Neuronal stem cell (in vitro differentiated cells): ENCODE measurements at regions not wholly inside any gene's neighbourhood (a gene's known extent, or its start where the extent isn't known, plus 50 kb on each side); places are given as distances from the start of the nearest gene placed in this dataset.
"Not testable (repeated sequence)": the region's sequence is repeated elsewhere in the genome, so short reads cannot be mapped to it uniquely, and the experiment has no call there.

ENCODE experiments used
- DNase-seq: peaks from one replicate; pipeline ENCODE4 v3.0.0-alpha.2; 2013; ENCODE audit warnings: low spot score
- H2AFZ ChIP-seq: one replicate; pipeline ENCODE4 v1.6.1; 2013; ENCODE audit warnings: mild to moderate bottlenecking, low read length, inconsistent platforms
- H2AK5ac ChIP-seq: 2 replicates; pipeline ENCODE4 v1.6.1; 2013; ENCODE audit warnings: low read depth, mild to moderate bottlenecking, inconsistent platforms, low read length, moderate library complexity, mixed read lengths
- H2BK120ac ChIP-seq: 2 replicates; pipeline ENCODE4 v1.6.1; 2013; ENCODE audit warnings: low read depth, mild to moderate bottlenecking, inconsistent platforms, low read length, moderate library complexity, mixed read lengths
- H2BK12ac ChIP-seq: one replicate; pipeline ENCODE4 v1.6.1; 2013; ENCODE audit warnings: low read length, inconsistent platforms
- H2BK15ac ChIP-seq: 2 replicates; pipeline ENCODE4 v1.6.1; 2013; ENCODE audit warnings: mild to moderate bottlenecking, low read length, inconsistent platforms, mixed read lengths
- H2BK5ac ChIP-seq: one replicate; pipeline ENCODE4 v1.6.1; 2013; ENCODE audit warnings: inconsistent platforms, mild to moderate bottlenecking, low read length, moderate library complexity
- H3K14ac ChIP-seq: one replicate; pipeline ENCODE4 v1.6.1; 2013; ENCODE audit warnings: low read length, inconsistent platforms
- H3K18ac ChIP-seq: 2 replicates; pipeline ENCODE4 v1.6.1; 2013; ENCODE audit warnings: low read length, inconsistent platforms
- H3K23ac ChIP-seq: 2 replicates; pipeline ENCODE4 v1.6.1; 2013; ENCODE audit warnings: low read depth, mild to moderate bottlenecking, mixed read lengths, low read length, inconsistent platforms; ENCODE audit not compliant: poor library complexity
- H3K27ac ChIP-seq: replicated peaks from 3 replicates; pipeline ENCODE4 v1.5.1; 2013; ENCODE audit warnings: low read length, inconsistent platforms
- H3K27me3 ChIP-seq, 3 experiments: 2 replicates each; pipeline ENCODE4 v1.6.1; 2013; ENCODE audit warnings: low read length in 3 of 3, mild to moderate bottlenecking in 2 of 3, inconsistent platforms in 1 of 3, low read depth in 1 of 3, mixed read lengths in 1 of 3, moderate library complexity in 1 of 3; ENCODE audit not compliant: control insufficient read depth in 3 of 3, insufficient read depth in 3 of 3
- H3K36me3 ChIP-seq, 2 donors: replicated peaks in 1 of 2; 2 replicates each; pipeline ENCODE4 v1.6.1; 2013; ENCODE audit warnings: low read length in 2 of 2; ENCODE audit not compliant: control insufficient read depth in 2 of 2, insufficient read depth in 2 of 2
- H3K4ac ChIP-seq: 2 replicates; pipeline ENCODE4 v1.6.1; 2013; ENCODE audit warnings: inconsistent platforms, mild to moderate bottlenecking, low read length, moderate library complexity
- H3K4me1 ChIP-seq, 2 donors: 1 replicate in 1 of 2; 2 replicates in 1 of 2; pipeline ENCODE4 v1.6.1; 2013; ENCODE audit warnings: low read length in 2 of 2, low read depth in 1 of 2; ENCODE audit not compliant: control insufficient read depth in 2 of 2, insufficient read depth in 1 of 2
- H3K4me2 ChIP-seq: one replicate; pipeline ENCODE4 v1.6.1; 2013; ENCODE audit warnings: mild to moderate bottlenecking, low read length, inconsistent platforms; ENCODE audit not compliant: insufficient read depth, poor library complexity, severe bottlenecking
- H3K4me3 ChIP-seq, 2 donors: 2 replicates each; pipeline ENCODE4 v1.5.1; 2013; ENCODE audit warnings: low read length in 2 of 2, mild to moderate bottlenecking in 2 of 2, inconsistent platforms in 1 of 2, moderate library complexity in 1 of 2
- H3K79me1 ChIP-seq: one replicate; pipeline ENCODE4 v1.6.1; 2013; ENCODE audit warnings: low read depth, mild to moderate bottlenecking, inconsistent platforms, low read length, moderate library complexity
- H3K9ac ChIP-seq: one replicate; pipeline ENCODE4 v1.6.1; 2013; ENCODE audit warnings: mild to moderate bottlenecking, low read depth, low read length, inconsistent platforms; ENCODE audit not compliant: poor library complexity
- H3K9me3 ChIP-seq, 2 donors: replicated peaks in 1 of 2; 2 replicates each; pipeline versions ENCODE3 to v1.6.1; 2013; ENCODE audit warnings: low read length in 2 of 2, mild to moderate bottlenecking in 2 of 2, inconsistent platforms in 1 of 2, low read depth in 1 of 2, mixed read lengths in 1 of 2, moderate library complexity in 1 of 2; ENCODE audit not compliant: control insufficient read depth in 2 of 2, insufficient read depth in 1 of 2
- H4K8ac ChIP-seq: one replicate; pipeline ENCODE4 v1.6.1; 2013; ENCODE audit warnings: low read depth, mild to moderate bottlenecking, inconsistent platforms, low read length, moderate library complexity
- H4K91ac ChIP-seq: one replicate; pipeline ENCODE4 v1.6.1; 2013; ENCODE audit warnings: low read length, low read depth, mild to moderate bottlenecking, inconsistent platforms; ENCODE audit not compliant: poor library complexity
- WGBS, 2 donors: extraction: QIAGEN DNeasy Blood & Tissue Kit; methylation state at CpG; one replicate each; pipeline ENCODE4 v1.1.7; 2013; ENCODE audit warnings: missing lambda C conversion rate in 2 of 2, mixed read lengths in 1 of 2; ENCODE audit not compliant: insufficient read length in 2 of 2, insufficient replicate concordance in 1 of 2; ENCODE audit errors: extremely low coverage in 2 of 2; 5-methylcytosine and 5-hydroxymethylcytosine counted together

DNA sequence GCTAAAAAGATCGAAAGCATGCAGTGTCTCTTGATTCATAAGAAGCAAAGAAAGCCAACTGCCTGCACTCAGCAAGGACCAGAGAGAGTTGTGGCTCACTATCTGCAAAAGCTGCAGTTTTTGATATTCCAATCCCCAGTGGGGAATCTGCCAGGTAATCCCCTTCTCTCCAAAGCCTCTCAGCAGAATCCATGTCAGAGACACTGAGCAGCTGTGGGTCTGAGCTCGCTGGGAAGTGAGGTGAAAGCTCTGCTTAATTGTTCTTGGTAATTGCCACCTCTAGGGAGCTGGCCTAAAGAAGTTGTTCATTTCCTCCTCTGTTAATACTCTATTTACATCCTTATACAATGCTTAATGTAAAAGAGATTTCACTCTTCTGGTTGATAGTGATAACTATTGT is 261.3 kb upstream of the LRRC4C start:
- Histone ChIP-seq H3K23ac (no peak overlapping the region), H3K4me2 (no peak overlapping the region), H3K9ac (no peak overlapping the region), H3K36me3 (no peaks in the 10 kb centered on the region), H2BK120ac (no peak overlapping the region), H3K27ac (no peak overlapping the region), H3K4me3 (no peak overlapping the region), H3K14ac (no peak overlapping the region), H2AFZ (no peak overlapping the region), H3K4ac (no peak overlapping the region), H4K8ac (no peak overlapping the region), H3K79me1 (no peaks in the 10 kb centered on the region), H2BK15ac (no peak overlapping the region), H3K4me1 (peaks cover 0 to 2% of the 10 kb centered on the region in 2 donors), H2BK5ac (no peak overlapping the region), H3K9me3 (no peaks in the 10 kb centered on the region), H3K27me3 (no peaks in the 10 kb centered on the region), H2AK5ac (no peak overlapping the region), H2BK12ac (no peak overlapping the region), H4K91ac (no peak overlapping the region), H3K18ac (no peak overlapping the region)
- no peak for DNase-seq
- WGBS, 2 donors, result no CpG with 5 or more reads among the region's 2 CpGs

- H2BK5ac ChIP-seq, H3K79me1 ChIP-seq, H3K36me3 ChIP-seq, H4K8ac ChIP-seq, H3K9ac ChIP-seq, H3K27me3 ChIP-seq, H3K4ac ChIP-seq, H3K4me2 ChIP-seq, H3K4me3 ChIP-seq, DNase-seq, H3K4me1 ChIP-seq, H2AK5ac ChIP-seq, H2BK15ac ChIP-seq, H4K91ac ChIP-seq, H3K9me3 ChIP-seq, H3K27ac ChIP-seq, H3K18ac ChIP-seq, H2AFZ ChIP-seq, H2BK12ac ChIP-seq, H2BK120ac ChIP-seq, H3K23ac ChIP-seq, H3K14ac ChIP-seq: not testable (repeated sequence)
- WGBS, 2 donors, result no CpG with 5 or more reads among the region's 6 CpGs
Observed at GRCh38 chr11:41728161-41728560, 268.7 kb upstream of the LRRC4C start.

DNA sequence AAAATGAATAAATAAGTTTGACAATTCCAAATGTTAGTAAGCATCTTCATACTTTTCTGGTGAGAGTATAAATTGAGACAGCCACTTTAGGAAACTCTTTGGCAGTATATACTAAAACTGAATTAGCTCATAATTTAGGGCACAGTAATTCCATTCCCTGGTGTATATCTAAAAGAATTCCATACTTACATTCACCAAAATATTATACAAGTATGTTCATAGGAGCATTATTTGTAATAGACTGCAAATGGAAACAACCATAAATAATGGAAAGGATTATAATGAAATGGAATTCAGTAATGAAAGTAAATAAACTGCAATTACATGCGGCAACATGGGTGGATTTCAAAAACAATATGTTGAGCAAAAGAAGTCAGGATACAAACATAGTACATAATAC is 315.8 kb upstream of the LRRC4C start:
- no peaks in the 10 kb centered on the region for H3K79me1 ChIP-seq
- no peak overlapping the region for H3K18ac ChIP-seq
- no peak for DNase-seq
- H3K14ac ChIP-seq, result no peak overlapping the region
- no peak overlapping the region for H2BK120ac ChIP-seq
- WGBS, 2 donors, result no CpG with 5 or more reads among the region's 1 CpG
- H3K4ac ChIP-seq, result no peak overlapping the region
- H3K4me1 ChIP-seq, result no peaks in the 10 kb centered on the region
- no peak overlapping the region for H2AFZ ChIP-seq
- no peak overlapping the region for H2BK15ac ChIP-seq
- no peaks in the 10 kb centered on the region for H3K36me3 ChIP-seq
- no peak overlapping the region for H3K4me3 ChIP-seq
- no peak overlapping the region for H2BK12ac ChIP-seq
- H2AK5ac ChIP-seq, result no peak overlapping the region
- H4K8ac ChIP-seq, result no peak overlapping the region
- no peak overlapping the region for H3K23ac ChIP-seq
- no peaks in the 10 kb centered on the region for H3K9me3 ChIP-seq
- H3K4me2 ChIP-seq, result no peak overlapping the region
- H4K91ac ChIP-seq, result no peak overlapping the region
- H2BK5ac ChIP-seq, result no peak overlapping the region
- H3K9ac ChIP-seq, result no peak overlapping the region
- no peaks in the 10 kb centered on the region for H3K27me3 ChIP-seq
- no peak overlapping the region for H3K27ac ChIP-seq

DNA sequence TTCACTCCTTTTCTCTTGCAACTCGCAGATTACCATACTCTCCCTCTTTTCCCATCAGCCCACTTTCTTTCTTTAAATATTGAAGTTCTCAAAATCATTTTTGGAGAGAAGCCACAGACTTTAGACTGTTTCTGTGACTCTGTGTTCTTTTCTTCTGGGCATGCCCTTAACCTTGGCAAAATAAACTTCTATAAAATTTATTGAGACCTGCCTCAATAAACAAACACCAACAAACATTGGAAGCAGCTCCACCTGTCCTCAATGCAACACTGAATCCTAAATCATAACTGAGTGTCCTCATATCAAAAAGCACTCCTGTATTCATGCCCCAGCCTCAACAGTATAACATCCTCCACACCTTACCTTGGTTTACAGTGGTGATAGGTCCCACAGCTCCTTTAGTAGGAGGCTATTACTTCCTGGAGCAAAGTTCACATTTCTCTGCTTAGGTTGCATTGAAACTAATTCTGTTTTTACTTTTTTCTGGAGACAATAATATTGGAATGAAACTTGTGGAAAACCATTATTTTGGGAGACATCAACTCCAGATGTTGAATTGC is 320.0 kb upstream of the LRRC4C start:
- DNase-seq, result no peak
- no peak overlapping the region for H3K18ac ChIP-seq
- H2BK12ac ChIP-seq, result no peak overlapping the region
- H4K8ac ChIP-seq, result no peak overlapping the region
- H3K4ac ChIP-seq, result no peak overlapping the region
- H3K23ac ChIP-seq, result no peak overlapping the region
- no peak overlapping the region for H2AK5ac ChIP-seq
- no peak overlapping the region for H2BK5ac ChIP-seq
- H2AFZ ChIP-seq, result no peak overlapping the region
- no peak overlapping the region for H3K27ac ChIP-seq
- no peak overlapping the region for H3K4me3 ChIP-seq
- H3K4me2 ChIP-seq, result no peak overlapping the region
- no peaks in the 10 kb centered on the region for H3K27me3 ChIP-seq
- no peaks in the 10 kb centered on the region for H3K4me1 ChIP-seq
- H4K91ac ChIP-seq, result no peak overlapping the region
- WGBS, 2 donors, result no CpG with 5 or more reads among the region's 1 CpG
- no peaks in the 10 kb centered on the region for H3K79me1 ChIP-seq
- no peak overlapping the region for H3K14ac ChIP-seq
- H3K36me3 ChIP-seq, result no peaks in the 10 kb centered on the region
- H3K9me3 ChIP-seq, result no peaks in the 10 kb centered on the region
- no peak overlapping the region for H3K9ac ChIP-seq
- H2BK15ac ChIP-seq, result no peak overlapping the region
- H2BK120ac ChIP-seq, result no peak overlapping the region
